Activated CD4-positive, alpha-beta T cell treated with anti-CD3 and anti-CD28 coated beads for 48 hours (primary cell): ENCODE measurements at regions not wholly inside any gene's neighbourhood (a gene's known extent, or its start where the extent isn't known, plus 50 kb on each side); places are given as distances from the start of the nearest gene placed in this dataset.
"Not testable (repeated sequence)": the region's sequence is repeated elsewhere in the genome, so short reads cannot be mapped to it uniquely, and the experiment has no call there.

Experiments
- DNase-seq: peaks from one replicate; pipeline ENCODE4 v3.0.0-alpha.2; 2020

- DNase-seq: no peak
Measured at GRCh38 chr4:19293781-19294180, 957.9 kb upstream of the SLIT2 start.

DNA sequence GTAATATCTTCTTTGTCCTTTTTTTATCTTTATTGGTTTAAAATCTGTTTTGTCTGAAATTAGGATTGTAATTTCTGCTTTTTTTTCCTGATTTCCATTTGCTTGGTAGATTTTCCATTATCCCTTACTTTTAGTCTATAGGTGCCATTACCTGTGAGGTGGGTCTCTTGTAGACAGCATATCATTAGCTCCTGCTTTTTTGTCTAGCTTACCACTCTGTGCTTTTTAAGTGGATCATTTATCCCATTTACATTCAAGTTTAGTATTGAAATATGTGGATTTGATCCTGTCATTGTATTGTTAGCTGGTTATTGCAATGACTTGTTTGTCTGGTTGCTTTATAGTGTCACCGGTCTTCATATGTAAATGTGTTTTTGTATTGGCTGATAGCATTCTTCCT lies 958.6 kb upstream of the SLIT2 start:
- DNase-seq: no peak

- DNase-seq: no peak
Measured at GRCh38 chr4:19286924-19287323, 964.8 kb upstream of the SLIT2 start.

DNA sequence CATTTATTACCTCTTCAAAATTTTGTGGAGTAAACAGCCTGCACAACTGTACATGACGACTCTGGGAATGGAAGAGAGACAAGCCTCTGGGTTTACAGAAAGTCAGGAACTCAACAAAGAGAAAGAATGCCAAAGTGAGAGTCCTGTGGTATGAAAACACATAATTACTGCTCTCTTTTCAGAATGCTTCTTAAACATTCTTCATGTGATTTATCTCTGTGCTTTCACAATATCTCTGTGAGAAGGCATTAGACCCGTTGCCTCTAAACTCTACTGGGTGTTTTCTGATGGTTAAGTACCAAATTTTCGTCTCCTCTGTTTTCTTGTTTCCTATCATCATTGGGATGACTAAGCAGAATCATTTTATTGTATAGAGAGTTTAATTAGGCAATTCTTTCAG lies 966.6 kb upstream of the SLIT2 start:
- no peak for DNase-seq

DNA sequence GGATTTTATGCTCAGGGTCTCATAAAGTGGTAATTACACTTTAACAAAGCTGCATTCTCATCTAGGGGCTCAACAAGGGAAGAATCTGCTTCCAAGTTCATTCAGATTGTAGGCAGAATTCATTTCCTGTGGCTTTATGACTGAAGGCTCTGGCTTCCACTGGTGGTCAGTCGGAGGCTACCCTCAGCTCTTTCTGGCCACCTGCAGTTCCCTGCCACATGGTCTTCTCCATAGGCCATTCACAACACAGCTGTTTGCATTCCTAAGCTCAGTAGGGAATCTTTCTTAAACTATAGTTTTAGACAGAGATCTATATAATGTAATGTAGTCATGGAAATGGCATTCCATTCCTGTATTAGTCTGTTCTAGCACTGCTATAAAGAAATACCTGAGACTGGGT lies 973.0 kb upstream of the SLIT2 start:
- DNase-seq: no peak

GRCh38 chr4:19266566-19266965 lies 985.1 kb upstream of the SLIT2 start:
- DNase-seq: no peak

DNA sequence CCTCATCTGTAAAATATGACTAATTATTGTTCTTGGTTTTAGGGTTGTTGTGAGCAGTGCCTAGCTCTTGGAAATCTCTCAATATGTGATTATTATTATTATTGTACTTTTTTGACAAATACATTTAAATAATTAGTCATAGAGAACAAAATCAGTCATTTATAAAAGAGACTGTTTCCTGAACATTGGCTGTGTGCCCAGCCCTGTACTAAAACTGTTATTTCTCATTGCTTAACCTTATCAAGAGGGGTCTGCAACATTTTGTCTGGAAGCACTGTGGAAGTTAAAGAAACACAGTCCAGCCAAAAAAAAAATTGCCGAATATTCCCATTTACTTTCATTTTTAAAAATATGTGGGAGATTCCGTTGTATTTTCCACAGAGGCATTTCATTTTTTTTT lies 989.2 kb upstream of the SLIT2 start:
- no peak for DNase-seq

DNA sequence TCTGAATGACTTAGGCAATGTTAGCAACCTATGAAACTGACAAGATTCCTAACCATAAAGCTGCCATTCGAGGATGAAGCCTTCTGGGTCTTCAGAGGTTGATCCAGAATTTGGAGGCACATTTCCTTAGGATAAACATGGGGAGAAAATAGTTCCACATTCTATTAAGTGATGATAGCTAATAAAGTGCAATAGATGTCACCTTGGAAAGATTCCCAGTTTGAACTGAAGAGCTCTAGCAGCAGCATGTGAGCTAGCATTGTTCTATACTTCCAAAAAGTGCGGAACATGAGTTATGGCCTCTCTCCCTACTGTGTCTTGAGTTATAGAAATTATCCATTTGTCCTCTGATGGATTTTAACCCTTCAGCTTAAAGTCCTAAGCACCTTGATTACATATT lies 991.4 kb upstream of the SLIT2 start:
- DNase-seq: no peak

- no peak for DNase-seq
Measured at GRCh38 chr4:19259920-19260319, 991.8 kb upstream of the SLIT2 start.

DNA sequence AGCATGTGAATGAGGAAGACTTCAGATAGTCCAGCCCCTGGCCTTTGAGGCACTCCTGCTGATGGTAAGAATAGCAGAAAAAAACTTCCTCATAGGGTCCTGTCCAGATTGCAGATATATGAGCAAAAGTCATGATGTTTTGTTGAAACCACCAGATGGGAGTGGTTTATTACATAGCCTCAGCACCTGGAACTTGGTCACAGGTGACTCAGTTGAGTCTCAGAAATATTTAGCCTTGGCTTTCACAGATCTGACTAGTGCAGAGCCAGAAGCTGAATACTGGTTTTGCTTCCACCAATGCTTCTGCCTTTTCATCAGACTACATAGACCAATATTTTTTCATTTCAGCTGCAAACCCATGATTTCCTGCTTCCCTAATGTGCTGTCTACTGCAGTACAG lies 994.9 kb upstream of the SLIT2 start:
- DNase-seq: no peak

- no peak for DNase-seq
Measured at GRCh38 chr4:19254486-19254885, 997.2 kb upstream of the SLIT2 start.

DNA sequence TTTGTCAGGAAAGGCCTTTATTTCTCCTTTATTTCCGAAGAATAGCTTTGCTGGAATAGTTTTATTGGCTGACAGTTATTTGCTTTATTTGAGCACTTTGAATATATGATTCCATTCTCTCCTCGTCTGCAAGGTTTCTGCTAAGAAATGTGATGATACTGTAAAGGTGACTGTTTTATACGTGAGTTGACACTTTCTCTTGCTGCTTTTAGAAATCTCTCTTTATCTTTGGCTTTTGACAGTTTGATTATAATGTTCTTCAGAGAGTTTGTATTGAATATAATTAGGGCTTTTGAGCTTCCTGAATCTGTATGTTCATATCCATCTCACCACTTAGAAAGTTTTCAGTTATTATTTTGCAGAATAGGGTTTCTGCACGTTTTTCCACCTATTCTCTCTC lies 1003.7 kb upstream of the SLIT2 start:
- DNase-seq: no peak

DNA sequence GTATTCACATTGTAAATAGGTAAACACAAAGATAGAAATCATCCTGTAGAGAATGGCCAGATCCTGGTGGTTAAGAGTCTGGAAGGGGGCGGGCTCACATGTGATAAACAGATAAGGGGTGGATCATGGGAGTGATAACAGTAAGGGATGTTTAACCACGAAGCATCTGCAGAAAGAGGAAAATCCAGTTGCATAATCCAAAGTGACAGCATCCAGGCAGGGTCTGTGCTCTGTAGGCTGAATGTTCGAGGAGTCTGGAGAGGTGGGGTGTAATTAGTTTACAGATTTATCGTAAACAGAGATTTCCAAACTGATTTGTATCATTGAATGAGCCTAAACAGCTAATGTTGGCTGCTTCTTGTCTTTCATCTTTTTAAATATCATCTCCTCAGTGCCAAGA lies 1009.8 kb upstream of the SLIT2 start:
- DNase-seq: no peak

GRCh38 chr4:19239565-19239964 lies 1012.1 kb upstream of the SLIT2 start:
- DNase-seq: no peak

GRCh38 chr4:19236473-19236872 lies 1015.2 kb upstream of the SLIT2 start:
- no peak for DNase-seq

- DNase-seq: no peak
Measured at GRCh38 chr4:19230906-19231545, 1020.7 kb upstream of the SLIT2 start.

DNA sequence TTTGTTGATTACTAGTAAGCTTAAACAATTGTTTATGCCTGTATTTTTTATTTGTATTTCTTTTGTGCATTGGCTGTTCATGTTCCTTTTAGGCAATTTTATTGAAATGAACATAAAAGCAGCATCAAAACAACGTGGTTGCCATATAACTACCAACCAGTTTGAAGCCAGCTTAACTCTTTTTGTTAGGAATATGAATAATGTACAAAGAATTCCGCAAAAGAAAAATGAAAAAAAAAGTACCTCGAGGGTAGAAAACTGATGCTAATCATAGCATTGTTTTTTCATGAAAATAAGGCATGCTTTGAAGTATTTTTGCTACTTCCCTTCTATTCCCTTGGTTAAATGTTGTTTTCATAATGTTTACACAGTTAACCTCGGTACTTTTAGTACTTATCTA lies 1024.0 kb upstream of the SLIT2 start:
- DNase-seq: no peak

DNA sequence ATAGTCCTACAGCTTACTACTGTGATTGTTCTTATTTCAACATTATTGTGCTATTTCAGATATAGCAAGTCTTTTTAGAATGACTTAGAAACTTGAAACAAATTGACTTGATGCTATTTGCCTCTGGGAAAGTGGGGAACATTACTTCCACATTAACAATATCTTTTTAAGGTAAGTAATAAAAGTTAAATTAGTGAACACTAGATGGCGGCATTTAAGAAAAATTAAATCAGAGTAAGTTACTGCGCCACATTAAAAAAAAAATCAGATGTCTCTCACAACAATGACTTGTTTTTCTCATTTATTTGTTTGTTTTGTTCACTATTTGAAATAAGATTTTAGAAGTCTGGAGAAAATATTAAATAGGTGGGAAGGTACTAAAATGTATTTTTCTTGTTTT lies 1026.9 kb upstream of the SLIT2 start:
- DNase-seq: no peak

DNA sequence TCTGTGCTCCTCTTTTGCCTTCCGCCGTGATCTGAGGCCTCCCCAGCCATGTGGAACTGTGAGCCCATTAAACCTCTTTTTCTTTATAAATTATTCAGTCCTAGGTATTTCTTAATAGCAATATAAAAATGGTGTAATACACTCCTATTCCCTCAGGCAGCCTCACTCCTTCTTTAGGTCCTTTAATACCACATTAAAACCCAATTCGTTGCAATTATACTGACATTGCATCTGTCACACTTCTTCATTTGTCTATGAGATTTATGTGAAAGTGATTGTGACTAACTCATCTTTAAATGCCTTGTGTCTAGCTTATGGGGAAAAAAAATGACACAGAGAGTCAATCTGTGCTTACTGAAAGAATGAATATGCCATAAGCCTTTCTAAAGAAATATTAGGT lies 1035.2 kb upstream of the SLIT2 start:
- no peak for DNase-seq

- DNase-seq: no peak
Measured at GRCh38 chr4:19214591-19215186, 1037.0 kb upstream of the SLIT2 start.

GRCh38 chr4:19213388-19213787 lies 1038.3 kb upstream of the SLIT2 start:
- DNase-seq: no peak

DNA sequence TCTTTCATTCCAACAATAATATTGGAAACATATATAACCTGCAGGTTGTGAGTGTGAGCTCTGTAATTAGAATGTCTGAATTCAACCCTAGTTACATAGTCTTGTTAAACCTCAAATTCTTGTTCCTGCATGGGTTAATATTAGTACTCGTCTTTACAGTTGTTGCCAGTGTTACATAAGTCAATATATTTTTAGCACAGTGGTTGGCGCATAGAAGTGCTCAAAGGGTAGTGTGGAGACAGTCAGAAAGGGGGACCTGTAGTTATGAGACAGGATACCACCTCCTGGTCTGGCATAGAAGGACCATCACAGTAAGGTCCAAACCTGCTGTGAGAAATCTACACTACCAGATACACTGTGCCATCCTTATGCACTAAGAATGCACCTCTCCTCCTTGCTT lies 1045.9 kb upstream of the SLIT2 start:
- DNase-seq: no peak

GRCh38 chr4:19197838-19198237 lies 1053.9 kb upstream of the SLIT2 start:
- not testable (repeated sequence) for DNase-seq

DNA sequence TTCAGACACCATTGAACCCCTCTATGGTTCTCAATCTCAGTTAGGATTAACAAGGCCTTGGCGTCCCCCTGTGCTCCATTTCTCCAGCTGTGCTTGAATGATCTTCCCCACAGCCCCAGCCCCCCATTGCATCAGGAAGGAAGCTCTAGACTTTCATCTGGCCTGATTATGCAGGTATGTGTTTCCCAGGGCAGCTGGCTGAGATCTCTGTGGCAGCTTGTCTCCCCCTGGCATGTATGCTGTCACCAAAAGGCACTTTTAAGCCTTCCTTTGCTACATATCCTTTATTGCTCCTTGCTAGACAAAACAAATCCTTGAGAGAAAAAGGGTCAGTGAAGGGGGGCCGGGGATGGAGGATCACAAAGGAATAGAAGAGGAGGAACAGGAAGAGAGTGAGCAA lies 1056.0 kb upstream of the SLIT2 start:
- no peak for DNase-seq

- DNase-seq: no peak
Measured at GRCh38 chr4:19194672-19195071, 1057.0 kb upstream of the SLIT2 start.
